Esophagus squamous epithelium (tissue), 5 donors: ENCODE measurements at regions not wholly inside any gene's neighbourhood (a gene's known extent, or its start where the extent isn't known, plus 50 kb on each side); places are given as distances from the start of the nearest gene placed in this dataset.

Experiments
- DNase-seq: peaks from one replicate; lab custom pipeline; 2025; lab: John Stamatoyannopoulos, UW
- H3K27ac ChIP-seq, 4 donors: fragments of 200-600 bp; sonication (generic); one replicate each; pipeline ENCODE4 v1.5.1; 2016 to 2019; ENCODE audit warnings: mild to moderate bottlenecking in 1 of 4
- H3K27me3 ChIP-seq, 4 donors: fragments of 200-600 bp; sonication (generic); 1 replicate in 3 of 4; 2 replicates in 1 of 4; pipeline versions ENCODE4 v1.5.1 to v1.6.0; 2017 to 2021; ENCODE audit warnings: antibody characterized with exemption in 1 of 4
- H3K36me3 ChIP-seq, 3 donors: fragments of 200-600 bp; sonication (generic); one replicate each; pipeline ENCODE4 v1.5.1; 2016 to 2019
- H3K4me1 ChIP-seq, 3 donors: fragments of 200-600 bp; sonication (generic); one replicate each; pipeline ENCODE4 v1.5.1; 2017 to 2019
- H3K4me3 ChIP-seq, 4 donors: fragments of 200-600 bp; sonication (generic); 1 replicate in 3 of 4; 2 replicates in 1 of 4; pipeline ENCODE4 v1.5.1; 2016 to 2019; ENCODE audit warnings: mild to moderate bottlenecking in 2 of 4, moderate library complexity in 1 of 4
- H3K9me3 ChIP-seq, 3 donors: fragments of 200-600 bp; sonication (generic); one replicate each; pipeline ENCODE4 v1.5.1; 2016 to 2019
- CTCF ChIP-seq, 6 experiments: fragments of 450-650 bp in 4 of 6; fragments of 200-600 bp in 2 of 6; sonication (generic) in 2 of 6; IDR thresholded peaks; one replicate each; pipeline ENCODE4 v1.5.1; 2016 to 2019; ENCODE audit warnings: antibody characterized with exemption in 6 of 6, mild to moderate bottlenecking in 4 of 6, moderate library complexity in 4 of 6
- POLR2A ChIP-seq, 4 donors: fragments of 450-650 bp; IDR thresholded peaks; one replicate each; pipeline ENCODE4 v1.6.1; 2017; ENCODE audit warnings: antibody characterized with exemption in 4 of 4, mild to moderate bottlenecking in 4 of 4, moderate library complexity in 3 of 4
- WGBS, 2 donors: methylation state at CpG; one replicate each; pipeline ENCODE4 v1.1.5; 2018; 5-methylcytosine and 5-hydroxymethylcytosine counted together
- intact Hi-C: fragments of 100-400 bp; cut with DNase I; formaldehyde crosslinking; loops from one replicate; pipeline ENCODE4 v1.15.0; 2022
- donor health status: DM: yes; HTN: yes; CAD: no.

GRCh38 chr4:1572521-1572920 is 111.6 kb downstream of the FAM53A start:
- Histone ChIP-seq H3K4me1 (no peaks in the 10 kb centered on the region), H3K9me3 (no peaks in the 10 kb centered on the region), H3K4me3 (no peak overlapping the region), H3K36me3 (no peaks in the 10 kb centered on the region), H3K27me3 (peaks cover 0 to 28% (median 0%) of the 10 kb centered on the region in 4 donors), H3K27ac (no peak overlapping the region)
- intact Hi-C loops = no loop called here
- no peak for DNase-seq
- 58 to 82% methylated on average over 4 to 5 of the region's 9 CpGs for WGBS, 2 donors
- TF ChIP-seq POLR2A (IDR thresholded peaks at IDR 0.05) (no peak), CTCF (IDR thresholded peaks at IDR 0.05) (no peak)

DNA sequence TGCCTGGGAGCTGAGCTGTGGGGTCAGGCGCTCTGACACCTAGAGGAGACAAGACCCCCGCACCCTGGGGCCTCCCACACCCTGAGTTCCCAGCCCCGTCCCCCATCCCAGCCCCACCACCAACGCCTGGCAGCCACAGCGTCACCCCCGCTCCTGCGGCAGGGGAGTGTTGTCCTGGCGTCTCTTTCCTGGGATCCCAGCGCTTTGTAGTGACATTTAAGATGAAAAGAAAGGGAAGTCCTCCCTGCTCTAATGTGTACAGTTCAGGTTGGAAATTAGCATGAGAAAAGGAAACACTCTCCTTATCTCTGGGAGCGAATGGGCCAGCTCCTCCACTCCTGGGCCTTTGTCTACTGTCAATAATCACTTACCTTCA is 112.1 kb downstream of the FAM53A start:
- intact Hi-C loops = no loop called here
- TF ChIP-seq POLR2A (IDR thresholded peaks at IDR 0.05) (no peak), CTCF (IDR thresholded peaks at IDR 0.05) (no peak)
- peaks cover 0 to 33% (median 0%) of the 10 kb centered on the region in 4 donors for H3K27me3 ChIP-seq
- H3K9me3 ChIP-seq = no peaks in the 10 kb centered on the region
- no peak overlapping the region for H3K27ac ChIP-seq
- WGBS, 2 donors = 78 to 83% methylated on average over 1 to 4 of the region's 10 CpGs
- H3K4me3 ChIP-seq = no peak overlapping the region
- H3K36me3 ChIP-seq = no peaks in the 10 kb centered on the region
- no peaks in the 10 kb centered on the region for H3K4me1 ChIP-seq
- no peak for DNase-seq

DNA sequence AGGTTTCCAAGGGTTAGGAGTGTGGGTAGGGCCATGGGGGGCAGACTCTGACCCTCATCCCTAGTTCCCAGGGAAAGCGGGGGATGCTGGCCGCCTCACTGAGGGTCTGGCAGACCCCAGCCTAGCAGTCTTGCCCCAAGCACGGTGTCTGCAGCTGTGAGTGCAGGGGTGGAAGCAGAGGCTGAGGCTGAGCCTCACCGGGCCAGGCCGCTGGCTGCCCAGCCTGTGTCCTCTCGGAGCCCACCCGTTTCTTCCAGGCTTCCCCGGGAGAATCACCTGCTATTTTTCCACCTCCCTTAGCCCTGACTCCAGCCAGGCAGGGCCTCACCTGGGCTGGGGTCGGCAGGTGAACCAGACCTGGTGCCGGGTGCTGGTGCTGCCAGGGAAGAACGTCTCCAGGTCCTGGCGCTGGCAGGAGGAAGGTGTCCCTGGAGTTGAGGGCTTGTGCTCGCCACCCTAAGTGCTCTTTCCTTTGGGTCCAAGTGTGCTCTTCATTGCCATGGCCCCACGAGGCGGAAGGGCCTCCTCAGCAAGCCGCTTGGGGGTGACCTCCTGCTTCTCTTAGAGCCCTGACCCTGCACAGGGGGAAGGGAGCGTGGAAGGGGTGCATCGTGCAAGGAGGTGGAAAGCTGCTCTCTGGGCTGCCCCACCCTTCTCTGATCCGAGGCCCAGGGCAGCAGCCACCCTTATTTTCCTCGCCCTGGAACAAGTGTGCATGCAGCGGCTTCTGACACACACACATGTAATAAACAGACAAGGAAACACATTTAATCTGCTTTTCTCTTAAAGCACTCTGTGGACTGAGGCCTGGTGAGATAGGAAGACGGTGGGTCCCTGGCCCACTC is 112.7 kb downstream of the FAM53A start:
- no peaks in the 10 kb centered on the region for H3K4me1 ChIP-seq
- no peaks in the 10 kb centered on the region for H3K9me3 ChIP-seq
- DNase-seq = no peak
- H3K27me3 ChIP-seq = peaks cover 0 to 38% (median 0%) of the 10 kb centered on the region in 4 donors
- 50 to 100% methylated on average over 1 to 6 of the region's 22 CpGs for WGBS, 2 donors
- TF ChIP-seq CTCF (IDR thresholded peaks at IDR 0.05) = no peak
- TF ChIP-seq POLR2A (IDR thresholded peaks at IDR 0.05) = no peak
- H3K27ac ChIP-seq = no peak overlapping the region
- H3K4me3 ChIP-seq = no peak overlapping the region
- intact Hi-C loops = no loop called here
- no peaks in the 10 kb centered on the region for H3K36me3 ChIP-seq

DNA sequence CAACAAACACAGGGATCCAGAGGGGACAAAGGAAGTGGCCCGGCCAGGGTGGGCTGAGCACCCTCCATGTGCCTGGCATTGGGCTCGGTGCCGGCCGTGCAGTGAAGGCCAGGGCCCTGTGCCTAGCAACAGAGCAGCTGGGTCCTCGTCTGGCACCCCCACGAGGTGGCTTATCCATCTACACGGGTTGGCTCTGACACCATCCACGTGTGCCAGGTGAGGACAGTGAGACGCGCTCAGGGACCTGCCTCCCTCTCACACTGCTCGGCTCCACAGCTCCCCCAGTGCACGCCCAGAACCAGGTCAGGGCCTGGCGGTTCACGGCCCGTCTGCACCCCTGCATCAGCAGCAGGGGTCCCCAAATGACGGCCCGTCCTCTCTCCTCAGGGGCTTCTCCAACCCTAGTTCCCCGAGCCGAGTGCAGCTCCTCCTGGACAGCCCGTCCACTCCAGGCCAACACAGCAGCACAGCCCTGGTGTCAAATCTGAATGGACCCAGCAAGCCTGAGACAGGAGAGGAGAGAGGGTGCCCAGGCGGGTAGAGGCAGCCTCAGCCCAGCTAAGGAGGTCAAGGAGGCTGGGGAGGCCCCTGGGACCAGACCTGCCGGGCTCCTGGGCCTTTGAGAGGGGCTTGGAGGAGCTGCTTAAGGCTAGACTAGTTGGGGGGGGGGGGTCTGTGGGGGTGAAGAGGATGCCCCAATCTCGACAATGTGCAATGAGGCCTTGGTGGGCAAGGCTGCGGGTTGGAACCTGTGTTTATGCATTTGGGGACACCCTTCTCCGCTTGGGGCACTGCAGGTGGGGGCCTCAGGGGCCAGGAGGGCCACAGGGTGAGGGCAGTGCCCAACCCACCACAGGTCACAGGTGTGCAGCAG is 113.6 kb downstream of the FAM53A start:
- DNase-seq = no peak
- Histone ChIP-seq H3K4me3 (no peak overlapping the region), H3K9me3 (no peaks in the 10 kb centered on the region), H3K36me3 (no peaks in the 10 kb centered on the region), H3K27ac (no peak overlapping the region), H3K27me3 (peaks cover 0 to 46% (median 0%) of the 10 kb centered on the region in 4 donors), H3K4me1 (no peaks in the 10 kb centered on the region)
- 82% methylated on average over 2 to 6 of the region's 25 CpGs for WGBS, 2 donors
- TF ChIP-seq POLR2A (IDR thresholded peaks at IDR 0.05) (no peak), CTCF (IDR thresholded peaks at IDR 0.05) (no peak)
- intact Hi-C loops = no loop called here
